LNCAP (cell line): ENCODE measurements at regions not wholly inside any gene's neighbourhood (a gene's known extent, or its start where the extent isn't known, plus 50 kb on each side); places are given as distances from the start of the nearest gene placed in this dataset.

ENCODE experiments used
- CTCF ChIP-seq: fragments of 450-650 bp; IDR thresholded peaks from 2 replicates; pipeline ENCODE4 v1.5.1; 2017; ENCODE audit warnings: mild to moderate bottlenecking

- TF ChIP-seq CTCF = no peak
Measured at GRCh38 chr2:215658635-215659305, 222.9 kb upstream of the FN1 start.

- no peak for TF ChIP-seq CTCF
Measured at GRCh38 chr2:215657844-215658243, 222.0 kb upstream of the FN1 start.

GRCh38 chr2:215654148-215654819 is 218.4 kb upstream of the FN1 start:
- no peak for TF ChIP-seq CTCF

GRCh38 chr2:215653344-215654030 is 217.6 kb upstream of the FN1 start:
- no peak for TF ChIP-seq CTCF

GRCh38 chr2:215652388-215652787 is 216.5 kb upstream of the FN1 start:
- no peak for TF ChIP-seq CTCF

GRCh38 chr2:215651412-215651811 is 215.5 kb upstream of the FN1 start:
- no peak for TF ChIP-seq CTCF

- TF ChIP-seq CTCF = no peak
Measured at GRCh38 chr2:215644233-215644897, 208.5 kb upstream of the FN1 start.
